MCF 10A (cell line): ENCODE measurements at regions not wholly inside any gene's neighbourhood (a gene's known extent, or its start where the extent isn't known, plus 50 kb on each side); places are given as distances from the start of the nearest gene placed in this dataset.

ENCODE experiments used
- BruUV-seq: library from RNA; stranded (reverse); fragments of 400-500 nt; replicated peaks from 2 replicates; lab custom pipeline; 2021; lab: Mats Ljungman, UMichigan
- CTCF ChIA-PET: fragments of 300-600 bp; sonication (Branson Sonifier 250); formaldehyde crosslinking; extraction: SDS; loops from one replicate; lab custom pipeline; 2021; ENCODE audit warnings: antibody characterized with exemption, inconsistent platforms; lab: Yijun Ruan, JAX
- POLR2A ChIA-PET: fragments of 300-600, 350-650 bp; sonication (Branson Sonifier 250); formaldehyde crosslinking; extraction: SDS; loops from one replicate; lab custom pipeline; 2020; ENCODE audit warnings: antibody characterized with exemption, inconsistent platforms; lab: Yijun Ruan, JAX
- DNase-seq: peaks from one replicate; pipeline ENCODE4 v3.0.0-alpha.2; 2018; ENCODE audit not compliant: unreplicated experiment
- H3K27ac Mint-ChIP-seq: one replicate; pipeline ENCODE4 v1.8.0; 2022; ENCODE audit warnings: mild to moderate bottlenecking, low read depth, mixed read lengths; ENCODE audit not compliant: unreplicated experiment
- H3K27me3 Mint-ChIP-seq: one replicate; pipeline ENCODE4 v1.8.0; 2022; ENCODE audit warnings: mixed read lengths; ENCODE audit not compliant: insufficient read depth, unreplicated experiment
- H3K36me3 Mint-ChIP-seq: one replicate; pipeline ENCODE4 v1.8.0; 2022; ENCODE audit warnings: mild to moderate bottlenecking, moderate library complexity, mixed read lengths; ENCODE audit not compliant: insufficient read depth, unreplicated experiment
- H3K4me1 Mint-ChIP-seq: one replicate; pipeline ENCODE4 v1.8.0; 2022; ENCODE audit warnings: mixed read lengths; ENCODE audit not compliant: insufficient read depth, unreplicated experiment
- H3K4me3 Mint-ChIP-seq: one replicate; pipeline ENCODE4 v1.8.0; 2022; ENCODE audit warnings: mild to moderate bottlenecking, moderate library complexity, mixed read lengths; ENCODE audit not compliant: unreplicated experiment
- H3K9me3 Mint-ChIP-seq: one replicate; pipeline ENCODE4 v1.8.0; 2022; ENCODE audit warnings: mixed read lengths; ENCODE audit not compliant: unreplicated experiment
- intact Hi-C: fragments of 100-400 bp; cut with micrococcal nuclease; formaldehyde crosslinking; loops from 2 replicates; pipeline ENCODE4 v1.14.1; 2022
- TF ChIP-seq, protein P1 (sequence below): fragments of 200-600 bp; IDR thresholded peaks from one replicate; pipeline ENCODE4 v1.8.0; 2022; ENCODE audit warnings: antibody characterized with exemption, mild to moderate bottlenecking; ENCODE audit not compliant: unreplicated experiment

DNA sequence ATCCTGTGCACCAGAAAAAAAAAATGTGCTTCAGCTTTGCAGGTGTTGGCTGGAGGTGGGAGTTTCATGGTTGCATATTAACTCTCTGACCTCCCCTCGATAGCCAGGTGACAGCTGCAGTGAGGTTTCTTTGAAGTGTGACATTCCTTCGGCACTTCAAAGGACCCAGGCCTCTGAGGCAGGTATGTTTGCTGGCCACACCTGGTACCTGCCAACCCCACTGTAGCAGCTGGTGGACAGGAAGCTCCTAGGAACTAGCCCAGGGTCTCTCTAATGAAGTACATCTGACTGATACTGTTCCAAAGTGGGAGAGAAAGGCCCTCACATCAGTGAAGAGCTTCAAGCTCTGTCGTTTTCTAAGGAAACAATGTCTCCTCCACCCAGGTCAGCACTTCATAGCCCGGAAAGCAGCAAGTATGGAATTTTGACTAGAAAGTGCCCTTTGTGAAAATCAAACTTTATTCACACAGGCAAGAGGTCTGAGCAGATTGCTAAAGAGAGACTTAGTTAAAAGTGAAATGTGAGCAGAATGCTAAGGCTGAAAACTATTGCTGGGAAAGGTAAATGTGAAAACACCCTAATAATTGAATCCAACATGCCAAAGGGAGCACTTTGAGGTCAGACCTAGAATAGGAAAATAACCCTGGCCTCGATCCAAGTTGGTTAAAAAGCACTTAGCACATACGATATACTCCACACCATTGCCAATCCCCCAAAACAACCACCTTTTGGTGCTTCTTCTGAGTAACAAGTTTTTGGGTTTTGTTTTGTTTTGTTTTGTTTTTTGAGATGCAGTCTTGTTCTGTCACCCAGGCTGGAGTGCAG is 71.3 kb downstream of the PHLDA1 start:
- TF ChIP-seq, protein P1, sequence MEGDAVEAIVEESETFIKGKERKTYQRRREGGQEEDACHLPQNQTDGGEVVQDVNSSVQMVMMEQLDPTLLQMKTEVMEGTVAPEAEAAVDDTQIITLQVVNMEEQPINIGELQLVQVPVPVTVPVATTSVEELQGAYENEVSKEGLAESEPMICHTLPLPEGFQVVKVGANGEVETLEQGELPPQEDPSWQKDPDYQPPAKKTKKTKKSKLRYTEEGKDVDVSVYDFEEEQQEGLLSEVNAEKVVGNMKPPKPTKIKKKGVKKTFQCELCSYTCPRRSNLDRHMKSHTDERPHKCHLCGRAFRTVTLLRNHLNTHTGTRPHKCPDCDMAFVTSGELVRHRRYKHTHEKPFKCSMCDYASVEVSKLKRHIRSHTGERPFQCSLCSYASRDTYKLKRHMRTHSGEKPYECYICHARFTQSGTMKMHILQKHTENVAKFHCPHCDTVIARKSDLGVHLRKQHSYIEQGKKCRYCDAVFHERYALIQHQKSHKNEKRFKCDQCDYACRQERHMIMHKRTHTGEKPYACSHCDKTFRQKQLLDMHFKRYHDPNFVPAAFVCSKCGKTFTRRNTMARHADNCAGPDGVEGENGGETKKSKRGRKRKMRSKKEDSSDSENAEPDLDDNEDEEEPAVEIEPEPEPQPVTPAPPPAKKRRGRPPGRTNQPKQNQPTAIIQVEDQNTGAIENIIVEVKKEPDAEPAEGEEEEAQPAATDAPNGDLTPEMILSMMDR, result no peak
- Mint-ChIP-seq H3K36me3 (no peaks in the 10 kb centered on the region), H3K4me1 (no peaks in the 10 kb centered on the region), H3K27ac (no peak overlapping the region), H3K9me3 (no peaks in the 10 kb centered on the region), H3K27me3 (no peaks in the 10 kb centered on the region), H3K4me3 (no peak overlapping the region)
- intact Hi-C loops, result no loop called here
- ChIA-PET CTCF (interaction anchor here (0.6 kb wide), 1 partner anchor 994 kb away, joined by 3 read pairs; no protein-coding TSS in a partner anchor), POLR2A (no interaction called here)
- DNase-seq, result no peak
- no TSS peak for BruUV-seq

DNA sequence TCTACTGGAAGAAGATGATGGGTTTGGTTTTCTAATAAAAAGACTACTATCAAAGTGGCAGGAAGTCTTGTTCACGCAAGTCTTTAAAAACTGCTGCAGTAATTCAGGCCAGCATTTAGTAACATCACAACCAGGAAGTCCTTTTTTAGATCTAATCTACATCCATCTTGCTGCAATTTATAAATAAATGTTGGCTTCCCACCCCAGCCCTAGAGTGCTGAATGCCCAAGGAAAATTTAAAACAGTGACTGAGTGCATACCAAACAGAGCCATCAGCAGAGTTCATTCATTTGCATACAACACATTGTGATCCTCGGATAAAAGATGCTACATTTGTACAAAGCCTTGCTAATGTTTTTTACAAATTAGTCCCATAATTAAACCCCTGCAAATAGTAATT is 72.1 kb downstream of the PHLDA1 start:
- POLR2A ChIA-PET, result interaction anchor here (0.8 to 1.4 kb wide), 2 partner anchors 9 to 18 kb away, joined by 3 to 5 read pairs; no protein-coding TSS in a partner anchor
- H3K4me1 Mint-ChIP-seq, result no peaks in the 10 kb centered on the region
- CTCF ChIA-PET, result interaction anchor here (0.6 kb wide), 1 partner anchor 143 kb away, joined by 3 read pairs; no protein-coding TSS in a partner anchor

DNA sequence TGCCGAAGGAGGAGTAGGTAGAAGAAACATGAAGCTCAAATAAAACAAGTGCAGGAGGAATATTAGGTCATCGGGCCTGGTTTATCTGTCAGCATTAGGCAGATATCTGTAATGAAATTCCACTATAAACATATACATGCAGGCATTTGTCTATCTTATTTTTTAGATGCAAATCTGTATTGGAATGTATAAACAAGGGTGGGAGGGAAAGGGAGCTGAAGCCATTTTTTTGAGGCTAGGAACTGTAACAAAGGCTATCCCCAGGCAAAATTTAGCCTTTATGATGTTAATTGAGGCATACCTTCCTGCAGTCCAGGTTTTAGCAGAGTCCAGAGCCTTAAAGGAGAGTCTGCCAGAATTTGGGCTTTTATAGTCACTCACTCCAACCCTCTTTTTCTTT is 72.5 kb downstream of the PHLDA1 start:
- Mint-ChIP-seq H3K4me1 (no peaks in the 10 kb centered on the region), H3K27ac (no peak overlapping the region), H3K9me3 (no peaks in the 10 kb centered on the region), H3K36me3 (no peaks in the 10 kb centered on the region), H3K27me3 (no peaks in the 10 kb centered on the region), H3K4me3 (no peak overlapping the region)
- TF ChIP-seq, protein P1, result no peak
- ChIA-PET POLR2A (interaction anchor here (0.8 to 1.4 kb wide), 2 partner anchors 9 to 19 kb away, joined by 3 to 5 read pairs; no protein-coding TSS in a partner anchor), CTCF (interaction anchor here (0.6 kb wide), 1 partner anchor 143 kb away, joined by 3 read pairs; no protein-coding TSS in a partner anchor)
- no peak for DNase-seq
- intact Hi-C loops, result no loop called here
- BruUV-seq, result no TSS peak

More for the DNA sequence above, 72.1 kb downstream of the PHLDA1 start:
- intact Hi-C loops, result no loop called here
- Mint-ChIP-seq H3K9me3 (no peaks in the 10 kb centered on the region), H3K4me3 (no peak overlapping the region), H3K27ac (no peak overlapping the region), H3K27me3 (no peaks in the 10 kb centered on the region), H3K36me3 (no peaks in the 10 kb centered on the region)
- DNase-seq, result no peak
- BruUV-seq, result no TSS peak
- TF ChIP-seq, protein P1, result no peak

DNA sequence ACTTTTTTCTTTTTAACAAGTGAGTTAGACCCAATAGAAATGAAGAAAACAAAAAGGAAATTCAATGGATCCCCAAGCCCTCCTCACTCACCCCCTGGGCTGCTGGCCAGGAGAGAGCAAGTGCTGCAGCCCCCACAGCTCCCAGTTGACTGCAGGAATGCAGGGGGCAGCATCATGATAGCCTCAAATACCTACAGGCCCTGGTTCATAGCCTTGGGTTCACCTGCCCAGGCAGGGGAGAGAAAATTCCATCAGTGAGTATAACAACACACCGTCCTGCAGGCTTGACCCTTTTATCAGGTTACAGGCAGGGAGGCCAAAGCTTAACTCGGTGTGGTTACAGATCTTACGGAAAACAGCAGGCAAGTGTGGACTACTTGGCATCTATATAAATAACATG is 76.3 kb downstream of the PHLDA1 start:
- ChIA-PET POLR2A (interaction anchor here (1.4 kb wide), 1 partner anchor 58 kb away, joined by 4 read pairs; no protein-coding TSS in a partner anchor), CTCF (interaction anchor here (0.6 to 1.8 kb wide), 2 partner anchors 134 to 500 kb away, joined by 3 to 6 read pairs; no protein-coding TSS in a partner anchor)
- Mint-ChIP-seq H3K4me1 (peaks cover 14% of the 10 kb centered on the region), H3K9me3 (no peaks in the 10 kb centered on the region), H3K27ac (peak overlapping the region; percentile 77), H3K27me3 (no peaks in the 10 kb centered on the region), H3K4me3 (no peak overlapping the region), H3K36me3 (no peaks in the 10 kb centered on the region)
- BruUV-seq, result no TSS peak
- TF ChIP-seq, protein P1, result no peak
- intact Hi-C loops, result no loop called here
- no peak for DNase-seq
